Nucleus accumbens (tissue), 56 donors: ENCODE measurements at regions not wholly inside any gene's neighbourhood (a gene's known extent, or its start where the extent isn't known, plus 50 kb on each side); places are given as distances from the start of the nearest gene placed in this dataset.
"Not testable (repeated sequence)": the region's sequence is repeated elsewhere in the genome, so short reads cannot be mapped to it uniquely, and the experiment has no call there.

Experiments
- DNase-seq, 56 donors: peaks; one replicate each; lab custom pipeline; 2025; lab: John Stamatoyannopoulos, UW

DNA sequence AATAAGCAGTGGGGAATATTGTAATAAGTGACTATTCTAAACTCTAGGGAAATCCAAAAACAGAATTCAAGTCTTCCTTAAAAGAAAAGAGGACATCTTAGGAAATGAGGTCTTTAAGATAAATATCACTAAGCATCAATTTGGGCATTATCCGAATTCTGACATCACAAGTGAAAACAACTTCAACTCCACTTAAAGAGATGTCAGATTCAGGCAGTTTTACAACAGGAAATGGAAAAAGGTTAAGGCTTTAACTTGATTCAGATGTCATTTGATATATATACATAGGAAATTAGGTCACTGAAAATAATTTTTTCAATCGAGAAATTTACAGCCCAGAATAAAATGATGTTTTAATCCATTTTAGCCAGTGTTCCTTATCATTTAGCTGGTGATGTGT, 435.4 kb downstream of the SETD4 start:
- no peak for DNase-seq

DNA sequence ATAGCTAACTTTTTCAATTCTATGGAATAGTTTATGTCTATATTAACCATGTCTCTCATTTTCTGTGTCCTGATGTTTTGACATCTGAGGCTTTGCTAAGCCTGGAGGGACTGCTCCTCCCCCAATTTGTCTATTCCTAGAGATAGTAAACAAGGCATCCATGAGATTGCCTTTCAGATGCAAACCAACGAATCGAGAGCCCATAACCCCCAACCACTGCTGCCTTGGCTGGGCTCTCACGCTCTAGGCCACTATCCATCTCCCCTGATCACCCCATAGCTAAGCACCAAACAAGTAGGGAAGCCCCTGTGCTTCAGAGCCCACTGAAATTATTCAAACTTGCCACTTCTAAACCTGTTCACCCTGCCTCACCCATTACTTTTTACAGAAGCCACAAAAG, 437.7 kb downstream of the SETD4 start:
- no peak for DNase-seq

DNA sequence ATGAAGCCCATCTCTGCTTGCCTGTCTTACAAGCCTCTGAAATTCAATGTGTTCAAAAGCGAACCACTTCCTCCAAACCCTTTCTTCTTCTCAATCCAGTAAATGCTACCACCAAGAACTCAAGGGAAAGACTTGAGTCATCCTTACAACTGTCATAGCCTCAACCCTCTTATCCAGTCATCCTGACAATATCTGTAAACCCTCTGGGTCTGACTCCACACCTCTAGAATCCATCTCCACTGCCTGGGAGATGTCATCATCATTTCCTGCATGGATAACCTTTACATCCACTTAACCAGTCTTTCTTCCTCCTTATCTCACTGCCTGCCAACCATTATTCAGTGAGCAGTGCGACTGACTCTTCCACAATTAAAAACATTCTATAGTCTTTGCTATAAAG, 441.1 kb downstream of the SETD4 start:
- DNase-seq: no peak

DNA sequence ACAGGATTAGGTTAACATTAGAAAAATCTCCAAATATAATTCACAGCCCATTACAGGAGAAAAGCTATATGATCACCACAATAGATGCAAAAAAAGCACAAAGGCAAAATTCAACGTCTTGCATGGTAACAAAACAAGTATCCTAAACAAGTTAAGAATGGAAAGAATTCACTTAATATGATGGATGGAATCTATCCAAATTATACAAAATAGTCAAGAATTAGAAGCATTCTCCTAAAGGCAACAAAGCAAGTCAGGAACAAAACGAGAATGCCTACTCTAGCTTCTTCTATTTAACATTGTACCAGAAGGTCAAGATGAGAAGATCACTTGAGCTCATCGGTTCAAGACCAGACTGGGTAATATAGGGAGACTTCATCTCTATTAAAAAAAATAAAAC, 442.8 kb downstream of the SETD4 start:
- no peak for DNase-seq

DNA sequence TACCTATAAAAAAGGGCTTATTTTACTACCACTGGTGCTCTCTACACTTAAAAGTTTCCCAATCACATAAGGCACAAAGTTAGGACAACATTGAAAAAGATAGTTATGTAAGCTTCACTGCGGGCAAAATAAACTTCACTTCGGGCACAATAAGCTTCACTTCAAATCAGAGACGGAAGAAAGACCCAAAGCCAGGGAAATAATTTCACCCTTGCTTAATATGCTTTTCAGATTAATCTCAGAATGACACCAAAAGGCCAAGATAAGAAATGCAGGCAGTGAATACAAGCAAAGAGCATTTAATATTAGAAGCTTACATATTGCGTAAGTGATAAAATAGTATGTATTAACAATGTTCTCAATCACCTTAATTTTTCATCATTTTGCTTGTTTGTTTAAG, 444.2 kb downstream of the SETD4 start:
- no peak for DNase-seq

DNA sequence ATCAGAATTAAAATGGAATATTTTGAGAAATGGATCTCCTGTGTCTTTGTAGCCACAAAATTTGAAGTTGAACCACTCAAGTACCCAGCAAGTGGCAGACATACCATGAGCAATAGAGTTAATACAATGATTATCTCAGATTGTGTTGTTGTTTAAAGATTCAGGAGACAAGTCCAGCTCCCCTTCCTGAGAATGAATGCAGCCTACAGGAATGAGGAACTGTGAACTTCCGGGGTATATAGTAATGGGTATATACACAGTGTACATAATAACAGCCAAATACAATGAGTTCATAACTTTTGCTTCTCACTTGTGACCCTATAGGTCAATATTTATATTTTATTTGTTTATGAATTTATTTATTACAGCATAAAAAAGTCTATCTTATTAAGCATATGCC, 445.0 kb downstream of the SETD4 start:
- DNase-seq: no peak

DNA sequence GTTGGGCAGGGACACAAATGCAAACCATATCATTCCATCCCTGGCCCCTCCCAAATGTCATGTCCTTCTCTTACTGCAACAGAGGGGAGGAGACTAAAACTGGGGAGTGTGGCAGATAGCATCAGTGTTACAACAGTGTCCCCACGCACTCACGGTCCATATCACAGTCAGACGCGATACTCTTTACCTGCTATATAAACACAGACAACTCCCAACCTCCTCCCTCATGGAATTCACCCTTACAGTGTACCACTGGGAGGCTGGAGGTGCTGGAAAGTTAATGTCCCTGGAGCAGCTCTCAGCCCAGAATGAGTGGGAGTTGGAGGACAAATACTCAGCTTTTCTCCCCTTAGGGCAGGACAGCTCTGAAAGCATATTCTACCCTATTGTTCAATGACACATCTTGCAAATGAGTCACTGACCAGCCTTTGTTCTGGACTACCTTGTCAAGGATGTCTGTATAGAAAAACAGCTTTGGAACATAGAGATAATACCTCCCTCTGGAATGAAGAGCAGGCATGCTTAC, 445.9 kb downstream of the SETD4 start:
- no peak for DNase-seq

DNA sequence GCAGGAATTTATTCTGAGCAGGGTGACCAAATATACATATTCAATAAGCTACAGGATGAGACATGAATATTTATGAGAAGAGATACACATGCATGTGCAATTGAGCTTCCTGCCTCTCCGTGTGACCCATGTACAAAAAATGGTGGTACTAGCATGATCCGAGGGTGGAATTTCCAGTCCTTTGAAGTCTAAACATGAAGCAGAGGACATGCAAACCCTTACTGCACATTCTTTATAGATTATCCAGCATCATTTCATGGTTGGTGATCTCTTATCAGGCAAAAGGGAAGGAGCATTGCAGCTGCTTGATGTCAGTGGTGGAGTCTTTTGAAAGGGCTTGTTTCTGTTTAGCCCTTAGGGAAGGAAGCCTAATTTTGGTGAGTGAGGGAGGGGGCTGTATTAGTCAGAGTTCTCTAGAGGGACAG, 448.6 kb downstream of the SETD4 start:
- no peak for DNase-seq

DNA sequence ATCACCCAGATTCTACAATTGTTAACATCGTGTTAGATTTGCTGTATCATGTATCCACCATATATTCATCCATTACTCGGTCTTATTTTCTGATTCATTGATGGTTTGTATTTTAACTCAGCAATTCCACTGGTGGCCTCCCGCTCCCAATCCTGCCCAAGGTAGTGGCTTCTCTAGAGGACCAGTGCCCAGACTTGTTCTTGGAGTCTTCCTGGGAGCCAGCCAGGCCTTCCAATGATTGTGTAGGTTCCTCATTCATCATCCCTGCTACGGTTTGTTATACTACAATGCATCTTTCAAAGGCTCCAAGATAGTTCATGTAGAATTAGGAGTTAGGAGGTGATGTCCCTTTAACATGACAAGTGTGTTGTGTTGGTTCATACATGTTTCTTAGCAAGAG, 451.1 kb downstream of the SETD4 start:
- DNase-seq: no peak

DNA sequence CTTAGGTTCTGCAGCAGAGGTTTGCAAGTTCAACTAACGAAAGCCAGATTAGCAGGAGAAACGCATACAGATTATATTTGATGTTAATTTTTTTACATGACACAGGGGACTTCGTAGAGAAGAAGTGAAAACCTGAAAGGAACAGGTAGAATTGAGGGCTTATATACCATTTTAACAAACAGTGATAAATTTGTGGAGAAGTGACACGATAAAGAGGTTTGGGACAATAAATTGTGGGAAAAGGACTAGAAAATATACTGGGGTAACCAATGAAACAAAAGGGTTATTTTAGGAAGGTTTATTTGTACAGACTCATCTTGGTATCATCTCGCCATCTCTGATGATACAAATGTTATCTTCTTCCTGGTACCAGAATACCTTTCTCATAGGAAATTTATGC, 452.9 kb downstream of the SETD4 start:
- DNase-seq: no peak

DNA sequence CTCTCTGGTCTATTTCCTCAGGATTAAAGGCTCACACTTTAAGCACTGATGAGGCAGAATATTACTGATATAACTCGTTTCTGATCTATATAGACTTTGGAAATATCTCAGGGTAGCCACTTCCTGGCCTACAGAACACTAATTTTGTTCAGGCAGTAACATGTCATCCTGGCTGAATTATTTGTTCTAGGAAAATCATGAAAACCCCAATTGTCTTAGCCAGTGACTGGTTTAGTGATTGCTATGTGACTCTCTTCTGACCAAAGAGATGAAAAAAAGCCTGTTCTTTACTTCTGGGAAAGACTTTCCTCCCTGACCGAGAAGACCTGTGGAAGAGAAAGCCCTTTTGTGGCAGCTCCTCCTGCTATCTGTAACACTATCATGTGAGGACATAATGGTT, 453.7 kb downstream of the SETD4 start:
- DNase-seq: no peak

DNA sequence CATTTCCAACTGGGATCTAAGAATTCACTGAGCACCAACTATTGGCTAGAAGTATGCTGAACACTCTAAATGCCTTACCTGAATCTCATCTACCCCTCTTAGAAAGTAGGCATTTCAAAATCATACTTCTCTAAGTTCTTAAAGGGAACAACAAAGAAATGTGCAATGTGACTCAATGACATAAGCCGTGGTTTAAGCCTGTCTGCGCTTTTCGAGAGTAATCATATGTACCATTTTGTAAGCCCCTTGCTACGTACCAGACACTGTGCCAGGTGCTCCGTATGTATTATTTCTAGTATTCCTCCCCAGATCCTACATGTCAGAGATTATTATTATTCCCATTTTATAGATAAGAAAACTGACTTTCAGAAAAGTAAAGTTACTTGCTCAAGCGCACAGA, 454.2 kb downstream of the SETD4 start:
- DNase-seq: no peak

DNA sequence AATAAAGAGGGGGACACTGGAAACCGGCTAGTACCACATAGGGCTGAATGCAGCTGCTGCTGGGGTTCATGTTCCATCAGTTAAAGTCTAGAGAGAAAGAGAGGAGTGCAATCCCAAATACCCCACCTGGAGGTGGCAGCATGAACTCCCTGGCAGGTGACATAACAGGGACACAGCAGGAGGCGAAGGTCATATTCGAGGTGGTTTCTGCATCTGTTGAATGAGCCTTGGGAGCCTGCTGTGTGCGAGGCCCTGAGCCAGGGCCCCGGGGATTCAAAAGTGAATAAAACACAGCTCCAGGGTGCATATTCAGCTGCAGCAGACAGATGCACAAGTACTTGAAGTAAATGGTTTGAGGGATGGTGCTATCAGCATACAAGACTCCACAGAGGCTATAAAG, 456.8 kb downstream of the SETD4 start:
- no peak for DNase-seq

DNA sequence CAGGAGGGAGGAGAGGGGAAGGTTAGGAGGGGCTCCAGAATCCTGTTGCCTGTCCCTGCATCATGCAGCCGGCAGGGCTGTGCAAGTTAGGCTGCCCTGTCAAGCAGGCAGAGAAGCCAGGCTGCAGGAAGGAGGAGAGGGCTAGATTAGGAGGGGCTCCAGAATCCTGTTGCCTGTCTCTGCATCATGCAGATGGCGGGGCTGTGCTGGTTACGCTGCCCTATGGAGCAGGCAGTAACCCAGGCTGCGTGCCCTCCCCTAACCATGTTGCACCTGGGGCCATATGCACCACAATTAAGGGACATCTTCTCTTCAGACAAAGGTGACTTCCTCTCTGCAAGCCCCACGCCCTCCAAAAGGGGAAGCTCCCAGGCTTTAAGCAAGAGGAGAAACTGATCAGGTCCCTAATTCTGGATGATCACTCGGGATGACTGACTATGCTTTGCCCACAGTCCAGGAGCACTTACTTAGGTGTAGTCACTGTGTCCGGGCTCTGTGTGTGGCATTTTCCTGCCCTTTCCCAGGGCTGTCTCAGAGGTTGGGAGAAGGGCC, 457.4 kb downstream of the SETD4 start:
- DNase-seq: no peak

DNA sequence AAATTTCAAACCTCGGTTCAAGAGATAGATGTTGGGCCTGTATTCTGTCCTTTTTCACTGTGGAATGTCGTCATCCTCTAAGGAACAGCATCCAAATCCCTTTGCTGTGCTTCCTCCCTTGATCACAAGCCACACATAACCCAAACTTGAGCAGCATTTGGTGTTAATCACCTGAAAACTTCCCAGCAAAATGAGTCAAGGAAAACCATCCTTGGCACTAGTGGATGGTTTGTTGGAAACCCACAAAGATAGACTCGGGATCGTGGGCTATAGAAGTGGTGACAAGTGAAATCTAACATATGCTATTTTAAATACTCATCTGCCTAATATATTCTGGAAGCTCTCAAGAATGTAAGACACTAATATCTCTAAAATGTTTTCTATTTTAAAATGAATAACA, 459.1 kb downstream of the SETD4 start:
- no peak for DNase-seq

DNA sequence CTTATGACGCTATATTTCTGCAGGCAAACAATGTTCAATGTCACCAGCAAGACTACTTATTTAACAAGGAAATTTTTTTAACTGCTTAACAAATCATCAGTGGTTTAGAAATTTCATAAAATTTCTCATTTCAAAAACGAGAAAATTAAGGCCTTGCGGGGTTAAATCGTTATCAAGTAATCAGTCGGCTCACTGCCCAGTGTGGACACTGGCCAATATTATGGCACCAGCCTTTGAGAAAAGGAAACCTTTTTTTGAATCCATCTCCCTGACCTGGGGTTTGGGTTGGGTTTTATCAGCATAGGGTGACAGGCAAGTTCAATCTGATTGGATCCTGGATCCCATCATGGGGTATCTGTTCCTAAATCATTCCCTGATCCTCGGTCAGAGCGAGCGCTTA, 461.2 kb downstream of the SETD4 start:
- no peak for DNase-seq

DNA sequence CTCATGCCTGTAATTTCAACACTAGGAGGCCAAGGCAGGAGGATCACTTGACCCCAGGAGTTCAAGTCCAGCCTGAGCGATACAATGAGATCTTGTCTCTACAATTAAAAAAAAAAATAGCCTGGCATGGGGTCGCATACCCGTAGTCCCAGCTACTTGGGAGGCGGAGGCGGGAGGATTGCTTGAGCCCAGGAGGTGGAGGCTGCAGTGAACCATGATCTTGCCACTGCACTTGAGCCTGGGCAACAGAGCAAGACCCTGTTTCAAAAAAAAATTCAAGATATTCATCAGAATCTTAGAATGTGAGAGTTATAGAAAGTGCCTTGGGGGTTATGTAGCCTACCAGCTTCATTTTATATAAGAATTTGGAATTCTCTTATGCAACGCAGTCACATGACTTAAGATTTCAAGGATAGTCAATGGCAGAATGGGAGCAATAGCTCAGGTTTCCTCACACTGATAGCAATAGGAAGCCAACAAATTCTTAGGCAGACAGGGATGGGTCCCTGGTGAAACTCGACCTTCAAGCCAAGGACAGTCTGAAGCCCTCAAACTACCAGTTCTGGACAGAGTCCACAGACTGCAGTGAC, 462.5 kb downstream of the SETD4 start:
- no peak for DNase-seq

DNA sequence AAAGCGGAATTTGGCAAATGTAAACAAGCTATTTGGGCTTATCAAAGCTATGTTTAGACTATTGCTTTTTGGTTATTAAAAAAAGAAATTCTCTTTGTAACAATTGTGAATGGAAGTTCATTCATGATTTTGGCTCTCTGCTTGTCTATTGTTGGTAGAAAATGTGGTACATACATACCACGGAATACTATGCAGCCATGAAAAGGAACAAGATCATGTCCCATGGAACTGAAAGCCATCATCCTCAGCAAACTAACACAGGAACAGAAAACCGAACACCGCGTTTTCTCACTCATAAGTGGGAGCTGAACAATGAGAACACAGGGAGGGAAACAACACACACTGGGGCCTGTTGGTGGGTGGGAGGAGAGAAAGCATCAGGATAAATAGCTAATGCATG, 465.4 kb downstream of the SETD4 start:
- no peak for DNase-seq

DNA sequence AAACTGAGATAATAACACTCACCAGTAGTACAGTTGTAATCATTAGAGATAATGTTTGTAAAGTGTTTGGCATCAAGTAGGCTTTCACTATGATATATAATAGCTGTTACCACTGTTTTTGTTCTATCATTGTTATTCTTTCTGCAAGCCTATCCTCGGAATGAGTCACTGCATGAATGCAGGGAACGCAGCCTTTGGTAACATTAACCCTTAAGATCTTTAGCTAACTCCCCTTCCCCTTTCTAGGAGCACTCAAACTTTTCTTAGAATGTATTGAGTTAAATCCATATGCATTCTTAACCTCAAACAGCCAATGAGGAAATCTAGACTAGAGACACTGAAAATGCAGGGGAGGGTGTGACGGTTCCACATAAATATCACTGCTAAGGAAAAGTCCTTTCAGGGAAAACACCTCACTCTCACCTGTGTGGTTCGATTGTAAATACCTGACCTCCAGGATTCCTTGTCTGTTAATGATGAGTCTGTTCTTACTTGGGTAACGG, 467.3 kb downstream of the SETD4 start:
- DNase-seq: no peak

DNA sequence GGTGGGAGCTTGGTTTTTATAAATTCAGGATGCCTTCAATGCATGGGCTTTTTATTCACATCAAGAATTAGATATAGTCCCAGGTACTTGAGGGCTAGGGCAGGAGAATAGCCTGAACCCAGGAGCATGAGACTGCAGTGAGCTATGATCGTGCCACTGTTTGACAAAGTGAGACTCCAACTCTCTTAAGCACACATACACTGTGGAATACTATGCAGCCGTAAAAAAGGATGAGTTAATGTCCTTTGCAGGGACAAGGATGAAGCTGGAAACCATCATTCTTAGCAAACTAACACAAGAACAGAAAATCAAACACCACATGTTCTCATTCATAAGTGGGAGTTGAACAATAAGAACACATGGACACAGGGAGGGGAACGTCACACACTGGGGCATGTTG, 470.0 kb downstream of the SETD4 start:
- not testable (repeated sequence) for DNase-seq

DNA sequence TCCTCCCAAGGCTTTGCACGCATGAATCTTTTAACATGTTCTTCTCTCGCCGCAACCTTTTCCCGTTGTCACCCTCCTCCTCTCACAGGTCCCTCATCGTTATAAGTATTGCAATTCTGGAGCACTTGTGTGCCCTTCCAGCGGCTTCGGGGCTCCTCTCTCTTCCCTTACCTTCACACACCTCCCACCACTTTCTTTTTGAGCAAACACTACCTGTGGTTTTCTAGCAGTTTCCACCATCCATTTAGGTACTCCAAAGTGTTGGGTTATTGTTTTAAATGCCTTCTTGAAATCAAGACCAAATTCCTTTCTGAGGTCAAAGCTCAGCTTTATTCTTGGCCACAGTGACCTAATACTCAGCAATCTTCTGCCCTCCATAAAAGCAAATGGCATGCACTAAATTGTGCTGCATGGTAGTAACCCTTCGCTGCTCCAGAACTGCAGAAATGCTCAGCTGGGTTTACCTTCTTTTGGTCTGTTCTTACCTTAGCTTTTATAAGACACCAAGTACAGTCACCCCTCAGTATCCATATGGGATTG, 472.4 kb downstream of the SETD4 start:
- DNase-seq: no peak

DNA sequence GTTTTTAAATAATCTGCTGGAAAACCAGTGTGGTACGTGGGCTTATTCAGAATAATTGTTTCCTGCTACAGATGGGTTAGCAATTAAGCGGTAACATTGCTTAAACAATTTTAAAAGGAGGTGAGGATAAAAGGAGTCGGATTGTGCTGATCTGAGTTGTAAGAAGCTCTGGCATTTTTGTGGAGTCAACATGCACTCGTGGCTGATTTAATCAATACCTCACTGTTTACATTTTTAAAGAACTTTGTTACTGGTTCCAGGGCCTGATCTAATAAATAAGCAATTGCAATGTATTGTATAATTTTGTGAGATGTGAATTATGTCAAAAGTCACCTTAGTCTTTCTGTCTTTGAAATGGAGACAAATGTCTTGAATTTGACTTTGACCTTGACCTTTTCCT, 474.0 kb downstream of the SETD4 start:
- DNase-seq: no peak
